OCI-LY1 (cell line): ENCODE measurements at regions not wholly inside any gene's neighbourhood (a gene's known extent, or its start where the extent isn't known, plus 50 kb on each side); places are given as distances from the start of the nearest gene placed in this dataset.

Experiments used
- H2AFZ ChIP-seq: fragments of 200-600 bp; sonication (generic), shearing (Covaris generic); 2 replicates; pipeline ENCODE4 v1.6.0; 2014; ENCODE audit warnings: antibody characterized with exemption, mild to moderate bottlenecking, low read length
- H3F3A ChIP-seq: fragments of 200-600 bp; sonication (generic), shearing (Covaris generic); 2 replicates; pipeline ENCODE4 v1.6.0; 2014; ENCODE audit warnings: mild to moderate bottlenecking, antibody characterized with exemption, low read length, moderate library complexity; ENCODE audit not compliant: insufficient read depth
- H3K27ac ChIP-seq: fragments of 200-600 bp; sonication (generic); 2 replicates; pipeline ENCODE4 v1.5.1; 2014; ENCODE audit warnings: low read length, mixed run types, mild to moderate bottlenecking, low read depth; ENCODE audit not compliant: poor library complexity, severe bottlenecking
- H3K27me3 ChIP-seq: fragments of 200-600 bp; sonication (generic); 2 replicates; pipeline ENCODE4 v1.6.0; 2014; ENCODE audit warnings: antibody characterized with exemption, mild to moderate bottlenecking, low read length, moderate library complexity; ENCODE audit not compliant: insufficient read depth
- H3K36me3 ChIP-seq: fragments of 200-600 bp; sonication (generic); 2 replicates; pipeline ENCODE4 v1.6.1; 2014; ENCODE audit warnings: mild to moderate bottlenecking, antibody characterized with exemption, low read length, moderate library complexity, mixed read lengths; ENCODE audit not compliant: insufficient read depth
- H3K4me1 ChIP-seq: fragments of 200-600 bp; sonication (generic); 2 replicates; pipeline ENCODE4 v1.5.1; 2014; ENCODE audit warnings: mild to moderate bottlenecking, low read length, moderate library complexity; ENCODE audit not compliant: insufficient read depth, severe bottlenecking
- H3K4me2 ChIP-seq: fragments of 200-600 bp; sonication (generic), shearing (Covaris generic); 2 replicates; pipeline ENCODE4 v1.6.1; 2014; ENCODE audit warnings: low read length
- H3K4me3 ChIP-seq: fragments of 200-600 bp; sonication (generic); 2 replicates; pipeline ENCODE4 v1.5.1; 2014; ENCODE audit warnings: low read length, low read depth, mild to moderate bottlenecking, mixed read lengths; ENCODE audit not compliant: poor library complexity, severe bottlenecking
- H3K79me2 ChIP-seq: fragments of 200-600 bp; shearing (Covaris generic); 2 replicates; pipeline ENCODE4 v1.6.1; 2016; ENCODE audit warnings: mixed run types, low read length, mixed read lengths; ENCODE audit not compliant: insufficient read depth
- H3K9ac ChIP-seq: fragments of 200-600 bp; sonication (generic), shearing (Covaris generic); 2 replicates; pipeline ENCODE4 v1.6.1; 2014; ENCODE audit warnings: mild to moderate bottlenecking, low read length, mixed read lengths
- H3K9me2 ChIP-seq: fragments of 200-600 bp; sonication (generic), shearing (Covaris generic); 2 replicates; pipeline ENCODE4 v1.6.1; 2014; ENCODE audit warnings: low read depth, mild to moderate bottlenecking, low read length, mixed read lengths
- H3K9me3 ChIP-seq: fragments of 200-600 bp; shearing (Covaris generic); 2 replicates; pipeline ENCODE4 v1.6.1; 2014; ENCODE audit warnings: low read length, mixed read lengths
- H4K20me1 ChIP-seq: fragments of 200-600 bp; sonication (generic), shearing (Covaris generic); 2 replicates; pipeline ENCODE4 v1.6.0; 2016; ENCODE audit warnings: mild to moderate bottlenecking, low read length; ENCODE audit not compliant: insufficient read depth
- EZH2 ChIP-seq: fragments of 200-600 bp; sonication (generic), shearing (Covaris generic); IDR thresholded peaks from 2 replicates; pipeline ENCODE4 v1.8.0; 2017; ENCODE audit warnings: borderline replicate concordance, mixed run types, mild to moderate bottlenecking, antibody characterized with exemption, low read length, moderate library complexity, mixed read lengths
- TF ChIP-seq, protein P1 (sequence below): fragments of 200-600 bp; sonication (generic), shearing (Covaris generic); IDR thresholded peaks from 2 replicates; pipeline ENCODE4 v1.5.1; 2017; ENCODE audit warnings: mild to moderate bottlenecking, antibody characterized with exemption, low read length, moderate library complexity, mixed read lengths

- Histone ChIP-seq H3K4me2 (no peak overlapping the region), H3K9ac (no peak overlapping the region), H3K27me3 (no peaks in the 10 kb centered on the region), H2AFZ (no peak overlapping the region), H3K27ac (no peak overlapping the region), H3K36me3 (no peaks in the 10 kb centered on the region), H3F3A (no peaks in the 10 kb centered on the region), H3K79me2 (no peaks in the 10 kb centered on the region), H3K4me1 (no peaks in the 10 kb centered on the region), H3K9me2 (no peaks in the 10 kb centered on the region), H3K4me3 (no peak overlapping the region), H3K9me3 (no peaks in the 10 kb centered on the region), H4K20me1 (no peaks in the 10 kb centered on the region)
- TF ChIP-seq, protein P1, sequence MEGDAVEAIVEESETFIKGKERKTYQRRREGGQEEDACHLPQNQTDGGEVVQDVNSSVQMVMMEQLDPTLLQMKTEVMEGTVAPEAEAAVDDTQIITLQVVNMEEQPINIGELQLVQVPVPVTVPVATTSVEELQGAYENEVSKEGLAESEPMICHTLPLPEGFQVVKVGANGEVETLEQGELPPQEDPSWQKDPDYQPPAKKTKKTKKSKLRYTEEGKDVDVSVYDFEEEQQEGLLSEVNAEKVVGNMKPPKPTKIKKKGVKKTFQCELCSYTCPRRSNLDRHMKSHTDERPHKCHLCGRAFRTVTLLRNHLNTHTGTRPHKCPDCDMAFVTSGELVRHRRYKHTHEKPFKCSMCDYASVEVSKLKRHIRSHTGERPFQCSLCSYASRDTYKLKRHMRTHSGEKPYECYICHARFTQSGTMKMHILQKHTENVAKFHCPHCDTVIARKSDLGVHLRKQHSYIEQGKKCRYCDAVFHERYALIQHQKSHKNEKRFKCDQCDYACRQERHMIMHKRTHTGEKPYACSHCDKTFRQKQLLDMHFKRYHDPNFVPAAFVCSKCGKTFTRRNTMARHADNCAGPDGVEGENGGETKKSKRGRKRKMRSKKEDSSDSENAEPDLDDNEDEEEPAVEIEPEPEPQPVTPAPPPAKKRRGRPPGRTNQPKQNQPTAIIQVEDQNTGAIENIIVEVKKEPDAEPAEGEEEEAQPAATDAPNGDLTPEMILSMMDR = no peak
- TF ChIP-seq EZH2 = no peak
Measured at GRCh38 chr6:86153521-86153920, 510.8 kb upstream of the SYNCRIP start.

DNA sequence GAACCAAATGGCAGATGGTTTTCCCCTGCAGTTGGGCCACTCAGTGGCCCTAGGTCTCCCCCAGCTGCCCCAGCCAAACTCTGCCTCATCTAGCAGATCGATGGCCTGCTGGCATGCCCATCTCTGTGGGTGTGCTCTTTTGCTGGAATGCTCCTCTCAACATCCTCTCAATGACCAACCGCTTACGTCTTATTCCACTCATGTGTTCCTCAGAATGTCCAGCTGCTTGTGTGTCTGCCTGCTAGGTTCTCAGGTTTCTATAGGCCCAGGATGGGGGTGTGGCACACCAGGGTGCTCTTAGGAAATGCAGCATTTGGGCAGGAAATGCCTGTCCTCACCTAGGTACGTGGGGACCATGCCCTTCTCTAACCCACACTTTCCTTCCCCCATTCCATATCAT is 509.9 kb upstream of the SYNCRIP start:
- H3K9me3 ChIP-seq = no peaks in the 10 kb centered on the region
- H3K4me1 ChIP-seq = no peaks in the 10 kb centered on the region
- no peaks in the 10 kb centered on the region for H3K9me2 ChIP-seq
- H3F3A ChIP-seq = no peaks in the 10 kb centered on the region
- H3K36me3 ChIP-seq = no peaks in the 10 kb centered on the region
- no peaks in the 10 kb centered on the region for H3K27me3 ChIP-seq
- no peak overlapping the region for H2AFZ ChIP-seq
- H4K20me1 ChIP-seq = no peaks in the 10 kb centered on the region
- H3K27ac ChIP-seq = no peak overlapping the region
- H3K4me3 ChIP-seq = no peak overlapping the region
- no peaks in the 10 kb centered on the region for H3K79me2 ChIP-seq
- no peak overlapping the region for H3K4me2 ChIP-seq
- no peak overlapping the region for H3K9ac ChIP-seq
- no peak for TF ChIP-seq EZH2
- TF ChIP-seq, protein P1 = no peak

GRCh38 chr6:86148586-86148985 is 505.9 kb upstream of the SYNCRIP start:
- Histone ChIP-seq H3K9me2 (no peaks in the 10 kb centered on the region), H3K36me3 (no peaks in the 10 kb centered on the region), H3K79me2 (no peaks in the 10 kb centered on the region), H4K20me1 (no peaks in the 10 kb centered on the region), H3K9ac (no peak overlapping the region), H3K4me1 (no peaks in the 10 kb centered on the region), H3K9me3 (no peaks in the 10 kb centered on the region), H2AFZ (no peak overlapping the region), H3K27me3 (no peaks in the 10 kb centered on the region), H3K4me3 (no peak overlapping the region), H3F3A (no peaks in the 10 kb centered on the region), H3K4me2 (no peak overlapping the region), H3K27ac (no peak overlapping the region)
- TF ChIP-seq EZH2 = no peak
- TF ChIP-seq, protein P1 = no peak
